DND-41 (cell line): ENCODE measurements at regions not wholly inside any gene's neighbourhood (a gene's known extent, or its start where the extent isn't known, plus 50 kb on each side); places are given as distances from the start of the nearest gene placed in this dataset.
"Not testable (repeated sequence)": the region's sequence is repeated elsewhere in the genome, so short reads cannot be mapped to it uniquely, and the experiment has no call there.

ENCODE experiments used
- ATAC-seq: fragments of 200-7000 bp; cut with Tn5 transposase; 3 replicates; pipeline ENCODE4 v1.9.1; 2021; ENCODE audit warnings: low read depth; ENCODE audit not compliant: insufficient read depth
- DNase-seq: peaks from one replicate; pipeline ENCODE4 v3.0.0-alpha.2; 2020
- H2AFZ ChIP-seq: 2 replicates; pipeline ENCODE4 v1.6.0; 2012; ENCODE audit warnings: low read depth, low read length
- H3K27ac ChIP-seq: 2 replicates; pipeline ENCODE4 v1.5.1; 2012; ENCODE audit warnings: low read length, inconsistent platforms
- H3K27me3 ChIP-seq: fragments of 200-600 bp; sonication (generic); 2 replicates; pipeline ENCODE4 v1.6.0; 2012; ENCODE audit warnings: low read length, mild to moderate bottlenecking, inconsistent platforms; ENCODE audit not compliant: insufficient read depth, poor library complexity
- H3K36me3 ChIP-seq: 2 replicates; pipeline ENCODE4 v1.5.1; 2012; ENCODE audit warnings: low read length, inconsistent platforms; ENCODE audit not compliant: insufficient read depth
- H3K4me1 ChIP-seq: 2 replicates; pipeline ENCODE4 v1.5.1; 2012; ENCODE audit warnings: mild to moderate bottlenecking, low read length; ENCODE audit not compliant: insufficient read depth
- H3K4me2 ChIP-seq: 2 replicates; pipeline ENCODE4 v1.6.0; 2012; ENCODE audit warnings: mild to moderate bottlenecking, moderate library complexity, low read length, inconsistent platforms; ENCODE audit not compliant: insufficient read depth
- H3K4me3 ChIP-seq, 2 experiments: fragments of 200-600 bp in 1 of 2; shearing (Covaris generic) in 1 of 2; 2 replicates each; pipeline ENCODE4 v1.5.1; 2012 to 2016; ENCODE audit warnings: inconsistent platforms in 2 of 2, low read length in 2 of 2, mild to moderate bottlenecking in 2 of 2, low read depth in 1 of 2, moderate library complexity in 1 of 2
- H3K79me2 ChIP-seq: 2 replicates; pipeline ENCODE4 v1.6.0; 2012; ENCODE audit warnings: low read length, inconsistent platforms; ENCODE audit not compliant: insufficient read depth
- H3K9ac ChIP-seq: 2 replicates; pipeline ENCODE4 v1.6.0; 2012; ENCODE audit warnings: low read depth, mild to moderate bottlenecking, inconsistent platforms, low read length, moderate library complexity
- H3K9me3 ChIP-seq: 2 replicates; pipeline ENCODE4 v1.5.1; 2012; ENCODE audit warnings: low read length, moderate library complexity, mild to moderate bottlenecking, inconsistent platforms; ENCODE audit not compliant: insufficient read depth, severe bottlenecking
- H4K20me1 ChIP-seq: 2 replicates; pipeline ENCODE4 v1.6.0; 2012; ENCODE audit warnings: low read length; ENCODE audit not compliant: insufficient read depth
- CTCF ChIP-seq: IDR thresholded peaks from 2 replicates; pipeline ENCODE4 v1.5.1; 2012; ENCODE audit warnings: borderline replicate concordance, low read length, moderate library complexity, mild to moderate bottlenecking; ENCODE audit not compliant: poor library complexity, severe bottlenecking; ENCODE audit errors: extremely low read depth
- EZH2 ChIP-seq: IDR thresholded peaks from 3 replicates; pipeline ENCODE4 v1.6.1; 2012; ENCODE audit warnings: borderline replicate concordance, low read depth, mild to moderate bottlenecking, moderate library complexity, low read length, inconsistent platforms; ENCODE audit not compliant: severe bottlenecking

DNA sequence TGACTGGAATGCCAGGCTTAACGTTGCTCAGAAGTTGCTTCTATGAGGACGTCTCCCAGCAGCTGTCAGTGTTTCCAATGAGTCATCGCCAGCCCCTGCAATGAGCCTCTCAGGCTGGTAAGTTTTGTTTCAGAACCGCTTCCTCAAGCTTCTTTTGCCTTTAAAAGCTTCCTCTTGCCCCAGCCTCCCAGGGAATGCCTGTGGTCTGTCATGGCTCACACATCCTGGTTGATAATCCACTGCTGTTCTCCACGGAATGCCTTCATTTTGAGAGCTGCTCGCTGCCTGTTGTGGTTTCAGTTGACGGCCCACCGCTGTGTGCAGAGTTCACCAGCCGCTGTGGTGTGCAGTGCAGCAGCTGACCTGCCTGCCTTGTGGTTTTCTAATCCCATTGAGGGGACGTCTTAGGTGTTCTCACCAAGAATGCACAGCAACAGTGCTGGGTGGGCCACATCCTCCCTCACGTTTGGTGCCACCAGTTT, 96.4 kb downstream of the RTP5 start:
- ATAC-seq, result peak; percentile 98
- Histone ChIP-seq H3K27ac (peak overlapping the region; percentile 67), H2AFZ (no peak overlapping the region)

DNA sequence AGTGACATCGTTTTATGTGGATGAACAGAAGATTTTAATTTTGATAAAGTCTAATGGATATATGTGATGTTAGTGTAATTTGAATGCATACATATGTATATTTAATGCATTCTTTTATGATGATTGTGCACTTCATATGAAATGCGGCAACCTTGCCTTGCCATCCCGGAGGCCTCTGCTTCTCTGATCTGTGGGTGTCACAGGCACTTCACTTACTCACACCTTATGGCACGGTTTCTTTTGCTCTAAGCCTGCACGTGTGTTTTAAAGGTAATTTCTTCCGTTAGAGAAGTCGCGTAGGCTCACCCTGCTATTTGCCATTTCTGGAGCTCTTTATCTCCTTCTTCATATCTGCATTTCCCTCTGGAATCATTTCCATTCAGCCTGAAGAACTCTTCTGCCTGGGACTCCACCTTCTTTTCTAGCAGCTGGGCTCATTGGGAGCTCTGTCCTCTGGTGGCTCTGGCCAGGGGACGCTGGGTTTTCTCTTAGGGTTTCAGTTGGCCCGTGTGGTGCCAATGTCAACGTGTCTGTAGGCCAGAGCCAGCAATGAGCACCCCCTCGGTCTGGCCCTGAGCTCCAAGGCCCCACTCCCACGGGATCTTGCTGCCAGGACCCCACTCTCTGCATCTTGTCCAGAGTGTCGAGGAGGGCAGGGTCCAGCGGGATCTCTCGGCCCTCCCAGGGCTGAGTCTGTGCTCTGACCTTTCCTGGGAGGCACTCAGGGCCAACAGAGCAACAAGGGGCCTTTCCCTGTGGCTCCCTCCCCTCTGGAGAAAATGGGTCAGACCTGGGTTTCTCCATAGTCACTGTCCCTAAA, 97.3 kb downstream of the RTP5 start:
- no peak for TF ChIP-seq CTCF
- no peak for TF ChIP-seq EZH2
- Histone ChIP-seq H3K4me2 (peak overlapping the region; percentile 57), H3K4me3 (no peak overlapping the region), H3K27ac (peak overlapping the region; percentile 67), H3K36me3 (peaks cover 19% of the 10 kb centered on the region), H3K79me2 (no peaks in the 10 kb centered on the region; the same call in 1 of the 2 replicates), H3K27me3 (no peaks in the 10 kb centered on the region), H3K4me1 (peaks cover 38% of the 10 kb centered on the region), H2AFZ (no peak overlapping the region), H4K20me1 (peaks cover 29% of the 10 kb centered on the region), H3K9ac (no peak overlapping the region), H3K9me3 (no peaks in the 10 kb centered on the region)
- ATAC-seq, result no peak
- no peak for DNase-seq

More for the DNA sequence above, 96.4 kb downstream of the RTP5 start:
- TF ChIP-seq CTCF (no peak), EZH2 (no peak)
- DNase-seq, result peak; percentile 93
- Histone ChIP-seq H3K27me3 (no peaks in the 10 kb centered on the region), H3K9ac (peak overlapping the region; percentile 15; the same call in 1 of the 2 replicates), H3K4me2 (peak overlapping the region; percentile 57), H4K20me1 (peaks cover 36% of the 10 kb centered on the region), H3K79me2 (no peaks in the 10 kb centered on the region; the same call in 1 of the 2 replicates), H3K4me3 (peak overlapping the region in 1 of 2 experiments; percentile 29; a peak in 2 of 4 replicates), H3K36me3 (peaks cover 10% of the 10 kb centered on the region), H3K4me1 (peaks cover 38% of the 10 kb centered on the region), H3K9me3 (no peaks in the 10 kb centered on the region)

DNA sequence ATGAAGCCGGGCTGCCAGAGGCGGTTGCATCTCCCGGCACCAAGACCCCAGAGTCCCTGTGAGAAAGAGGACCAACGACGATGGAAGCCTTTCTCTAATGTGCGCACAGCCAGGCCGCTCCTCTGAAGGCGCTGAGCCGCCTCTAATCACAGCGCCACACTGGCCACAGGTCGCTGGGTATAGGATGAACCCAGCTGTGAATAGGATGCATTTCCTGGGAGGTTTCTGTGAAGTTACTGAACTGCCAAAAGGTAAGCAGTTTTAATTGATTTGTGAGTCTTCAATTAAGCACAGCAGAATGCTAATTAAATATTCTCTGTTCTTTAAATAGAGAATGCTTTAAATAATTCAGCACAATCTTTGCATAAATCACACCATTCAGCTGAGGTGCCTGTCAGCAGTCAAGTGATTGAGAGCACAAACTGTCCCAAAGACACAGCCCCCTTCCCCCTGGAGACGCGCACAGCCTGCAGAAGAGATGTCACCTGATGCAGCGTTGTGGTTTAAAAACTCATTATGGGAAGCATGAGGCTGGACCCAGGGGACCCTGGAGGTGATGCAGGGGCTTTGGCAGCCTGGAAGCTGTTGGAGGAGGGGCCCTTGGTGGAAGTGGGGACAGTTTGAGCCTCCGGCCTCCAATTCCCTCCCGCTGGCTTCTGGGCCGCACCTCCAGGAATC, 98.1 kb downstream of the RTP5 start:
- no peaks in the 10 kb centered on the region for H3K27me3 ChIP-seq
- H3K79me2 ChIP-seq, result no peaks in the 10 kb centered on the region; the same call in 1 of the 2 replicates
- H3K9me3 ChIP-seq, result no peaks in the 10 kb centered on the region
- no peak overlapping the region for H3K9ac ChIP-seq
- H3K4me1 ChIP-seq, result peaks cover 38% of the 10 kb centered on the region
- peaks cover 23% of the 10 kb centered on the region for H3K36me3 ChIP-seq
- no peak overlapping the region for H3K4me3 ChIP-seq
- H3K27ac ChIP-seq, result peak overlapping the region; percentile 67; the same call in 1 of the 2 replicates
- DNase-seq, result no peak
- H4K20me1 ChIP-seq, result peaks cover 29% of the 10 kb centered on the region
- H3K4me2 ChIP-seq, result no peak overlapping the region
- no peak overlapping the region for H2AFZ ChIP-seq
- ATAC-seq, result no peak
- TF ChIP-seq EZH2, result no peak

- Histone ChIP-seq H3K36me3 (peaks cover 31% of the 10 kb centered on the region), H2AFZ (no peak overlapping the region), H3K4me2 (no peak overlapping the region), H3K9ac (no peak overlapping the region), H3K9me3 (no peaks in the 10 kb centered on the region), H3K79me2 (no peaks in the 10 kb centered on the region; the same call in 1 of the 2 replicates), H4K20me1 (peaks cover 29% of the 10 kb centered on the region), H3K4me3 (no peak overlapping the region), H3K4me1 (peaks cover 38% of the 10 kb centered on the region), H3K27ac (no peak overlapping the region), H3K27me3 (no peaks in the 10 kb centered on the region)
- TF ChIP-seq CTCF, result no peak
- no peak for TF ChIP-seq EZH2
- ATAC-seq (no peak), DNase-seq (no peak)
Observed at GRCh38 chr2:241968417-241968816, 98.9 kb downstream of the RTP5 start.

DNA sequence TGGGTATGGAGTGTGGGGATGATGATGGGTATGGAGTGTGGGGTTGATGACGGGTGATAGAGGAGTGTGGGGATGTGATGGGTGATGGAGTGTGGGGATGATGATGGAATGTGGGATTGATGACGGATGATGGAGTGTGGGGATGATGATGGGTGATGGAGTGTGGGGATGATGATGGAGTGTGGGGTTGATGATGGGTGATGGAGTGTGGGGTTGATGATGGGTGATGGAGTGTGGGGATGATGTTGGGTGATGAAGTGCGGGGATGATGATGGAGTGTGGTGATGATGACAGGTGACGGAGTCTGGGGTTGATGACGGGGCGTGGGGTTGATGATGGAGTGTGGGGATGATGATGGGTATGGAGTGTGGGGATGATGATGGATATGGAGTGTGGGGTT, 99.7 kb downstream of the RTP5 start:
- H3K4me1 ChIP-seq, result peaks cover 35% of the 10 kb centered on the region
- H3K36me3 ChIP-seq, result peaks cover 38% of the 10 kb centered on the region
- H3K27ac ChIP-seq, DNase-seq, H3K27me3 ChIP-seq, H3K4me2 ChIP-seq, H3K9me3 ChIP-seq, H2AFZ ChIP-seq, H3K4me3 ChIP-seq, H3K79me2 ChIP-seq, ATAC-seq, H3K9ac ChIP-seq: not testable (repeated sequence)
- H4K20me1 ChIP-seq, result peaks cover 26% of the 10 kb centered on the region
